ENCODE measurements at regions not wholly inside any gene's neighbourhood (a gene's known extent, or its start where the extent isn't known, plus 50 kb on each side); places are given as distances from the start of the nearest gene placed in this dataset.

GRCh38 chr15:35633677-35634076 is 87.7 kb upstream of the DPH6 start:
- H3K9me3 ChIP-seq (ENCODE audit: control insufficient read depth, insufficient read depth, low read depth, low read length) = no peaks in the 10 kb centered on the region
- ChIA-PET CTCF (interaction anchor here (0.7 kb wide), 1 partner anchor 12 kb away, joined by 3 read pairs; no protein-coding TSS in a partner anchor), POLR2A (no interaction called here)
- H3K27ac ChIP-seq (ENCODE audit: extremely low read depth, low read depth, low read length) = no peak overlapping the region
- no peak for TF ChIP-seq ZNF600 (tag by site-specific recombination; IDR thresholded peaks at IDR 0.05)
- TF ChIP-seq ZNF239 (tag by site-specific recombination; IDR thresholded peaks at IDR 0.05) = no peak
- TF ChIP-seq ZNF366 (tag by site-specific recombination; conservative IDR thresholded peaks at IDR 0.05) = no peak
- no peak for TF ChIP-seq ZNF202 (tag by site-specific recombination; IDR thresholded peaks at IDR 0.05; ENCODE audit: borderline replicate concordance)
- TF ChIP-seq GLI4 (tag by site-specific recombination; IDR thresholded peaks at IDR 0.05) = no peak
- no peak for TF ChIP-seq ZNF585B (tag by site-specific recombination; IDR thresholded peaks at IDR 0.05)
- no peak for TF ChIP-seq ZNF26 (tag by site-specific recombination; IDR thresholded peaks at IDR 0.05)
- TF ChIP-seq ZNF777 (tag by site-specific recombination; IDR thresholded peaks at IDR 0.05; ENCODE audit: borderline replicate concordance) = no peak
- no peak for TF ChIP-seq ZNF175 (tag by site-specific recombination; IDR thresholded peaks at IDR 0.05)
- TF ChIP-seq IKZF3 (tag by site-specific recombination; IDR thresholded peaks at IDR 0.05) = no peak
- TF ChIP-seq ZNF747 (tag by site-specific recombination; IDR thresholded peaks at IDR 0.05) = no peak
- no peak for TF ChIP-seq ZNF426 (tag by site-specific recombination; IDR thresholded peaks at IDR 0.05)
- no peak for TF ChIP-seq ZBTB1 (tag by site-specific recombination; IDR thresholded peaks at IDR 0.05)
- TF ChIP-seq ZNF391 (tag by site-specific recombination; IDR thresholded peaks at IDR 0.05; ENCODE audit: borderline replicate concordance, low read depth) = no peak
- no peak for TF ChIP-seq GLIS1 (tag by site-specific recombination; IDR thresholded peaks at IDR 0.05)
- no peak for TF ChIP-seq ZNF510 (tag by site-specific recombination; IDR thresholded peaks at IDR 0.05; ENCODE audit: insufficient replicate concordance)
- no peak for TF ChIP-seq HOXA7 (CRISPR knock-in tag; IDR thresholded peaks at IDR 0.05; ENCODE audit: borderline replicate concordance)
- no peak for TF ChIP-seq ZFP37 (tag by site-specific recombination; IDR thresholded peaks at IDR 0.05)
- no peak for TF ChIP-seq BCL6B (tag by site-specific recombination; IDR thresholded peaks at IDR 0.05)
- H3K36me3 ChIP-seq (ENCODE audit: control insufficient read depth in 2 of 2, insufficient read depth in 1 of 2, low read length in 2 of 2) = no peaks in the 10 kb centered on the region
- no peaks in the 10 kb centered on the region for H3K4me1 ChIP-seq (ENCODE audit: control insufficient read depth, insufficient read depth, low read length)
- H3K4me3 ChIP-seq (ENCODE audit: low read depth, low read length) = no peak overlapping the region

GRCh38 chr15:35646790-35647189 is 100.8 kb upstream of the DPH6 start:
- Histone ChIP-seq H3K36me3 (ENCODE audit: control insufficient read depth in 2 of 2, insufficient read depth in 1 of 2, low read length in 2 of 2) (no peaks in the 10 kb centered on the region), H3K9me3 (ENCODE audit: control insufficient read depth, insufficient read depth, low read depth, low read length) (no peaks in the 10 kb centered on the region), H3K4me1 (ENCODE audit: control insufficient read depth, insufficient read depth, low read length) (no peaks in the 10 kb centered on the region), H3K4me3 (ENCODE audit: low read depth, low read length) (no peak overlapping the region), H3K27ac (ENCODE audit: extremely low read depth, low read depth, low read length) (no peak overlapping the region)
- ChIA-PET CTCF (no interaction called here), POLR2A (no interaction called here)
- TF ChIP-seq MEIS1 (CRISPR knock-in tag; IDR thresholded peaks at IDR 0.05; ENCODE audit: borderline replicate concordance) = no peak
- no peak for TF ChIP-seq TRIM28 (IDR thresholded peaks at IDR 0.05; ENCODE audit: borderline replicate concordance, low read length)
- no peak for TF ChIP-seq ZNF280D (tag by site-specific recombination; IDR thresholded peaks at IDR 0.05)
- TF ChIP-seq REST (tag by site-specific recombination; IDR thresholded peaks at IDR 0.05) = no peak
- TF ChIP-seq TCF7L2 (IDR thresholded peaks at IDR 0.05; ENCODE audit: borderline replicate concordance, low read depth, low read length) = no peak

Measured in HEK293 (cell line).